Hepatocyte (in vitro differentiated cells): ENCODE measurements at regions not wholly inside any gene's neighbourhood (a gene's known extent, or its start where the extent isn't known, plus 50 kb on each side); places are given as distances from the start of the nearest gene placed in this dataset.

ENCODE experiments used
- DNase-seq: peaks from one replicate; pipeline ENCODE4 v3.0.0-alpha.2; 2016; ENCODE audit warnings: low spot score
- H2AFZ ChIP-seq: fragments of 200-600 bp; sonication (generic); 2 replicates; pipeline ENCODE4 v1.6.0; 2016; ENCODE audit warnings: antibody characterized with exemption, mild to moderate bottlenecking
- H3K27ac ChIP-seq: fragments of 200-600 bp; sonication (generic); 2 replicates; pipeline ENCODE4 v1.5.1; 2016; ENCODE audit warnings: mild to moderate bottlenecking
- H3K27me3 ChIP-seq: fragments of 200-600 bp; sonication (generic); 2 replicates; pipeline ENCODE4 v1.6.1; 2016
- H3K36me3 ChIP-seq: fragments of 200-600 bp; sonication (generic); replicated peaks from 2 replicates; pipeline ENCODE4 v1.5.1; 2016; ENCODE audit warnings: low read depth; ENCODE audit not compliant: insufficient read depth
- H3K4me1 ChIP-seq: fragments of 200-600 bp; sonication (generic); 2 replicates; pipeline ENCODE4 v1.5.1; 2016; ENCODE audit warnings: mild to moderate bottlenecking, moderate library complexity; ENCODE audit not compliant: insufficient read depth
- H3K4me2 ChIP-seq: fragments of 200-600 bp; sonication (generic); 2 replicates; pipeline ENCODE4 v1.6.0; 2016
- H3K4me3 ChIP-seq: fragments of 200-600 bp; sonication (generic); 2 replicates; pipeline ENCODE4 v1.5.1; 2016; ENCODE audit warnings: mild to moderate bottlenecking
- H3K79me2 ChIP-seq: fragments of 200-600 bp; sonication (generic); 2 replicates; pipeline ENCODE4 v1.6.0; 2017; ENCODE audit warnings: mild to moderate bottlenecking
- H3K9me2 ChIP-seq: fragments of 200-600 bp; sonication (generic); replicated peaks from 2 replicates; pipeline ENCODE4 v1.6.0; 2017; ENCODE audit warnings: mild to moderate bottlenecking; ENCODE audit not compliant: insufficient read depth
- H3K9me3 ChIP-seq: fragments of 200-600 bp; sonication (generic); 2 replicates; pipeline ENCODE4 v1.5.1; 2016; ENCODE audit warnings: low read depth, mild to moderate bottlenecking
- H4K20me1 ChIP-seq: fragments of 200-600 bp; sonication (generic); 2 replicates; pipeline ENCODE4 v1.6.0; 2016; ENCODE audit warnings: mild to moderate bottlenecking; ENCODE audit not compliant: insufficient read depth, poor library complexity, severe bottlenecking
- CTCF ChIP-seq: fragments of 200-600 bp; sonication (generic); IDR thresholded peaks from 2 replicates; pipeline ENCODE4 v1.5.1; 2016; ENCODE audit warnings: antibody characterized with exemption, mild to moderate bottlenecking; ENCODE audit not compliant: poor library complexity
- EZH2 ChIP-seq: fragments of 200-600 bp; sonication (generic); IDR thresholded peaks from 2 replicates; pipeline ENCODE4 v1.6.1; 2016; ENCODE audit warnings: antibody characterized with exemption, mild to moderate bottlenecking, borderline replicate concordance
- EZH2phosphoT487 ChIP-seq: fragments of 200-600 bp; sonication (generic); IDR thresholded peaks from one replicate; pipeline ENCODE4 v1.6.1; 2018; ENCODE audit warnings: antibody characterized with exemption, mild to moderate bottlenecking, low read depth, moderate library complexity; ENCODE audit not compliant: unreplicated experiment, severe bottlenecking
- WGBS: methylation state at CpG from one replicate; pipeline ENCODE4 v1.1.6; 2016; ENCODE audit warnings: low lambda C conversion rate; ENCODE audit errors: missing lambda C conversion rate; 5-methylcytosine and 5-hydroxymethylcytosine counted together

GRCh38 chr21:25298512-25299491, 308.5 kb downstream of the MRPL39 start:
- TF ChIP-seq CTCF = no peak
- no peak for TF ChIP-seq EZH2phosphoT487
- no peak for TF ChIP-seq EZH2
- no peak for DNase-seq
- WGBS = 70% methylated on average over 2 of the region's 2 CpGs
- Histone ChIP-seq H3K79me2 (no peaks in the 10 kb centered on the region), H2AFZ (no peak overlapping the region), H3K4me3 (no peak overlapping the region), H3K9me3 (no peaks in the 10 kb centered on the region), H3K27me3 (no peaks in the 10 kb centered on the region), H3K27ac (no peak overlapping the region), H4K20me1 (no peaks in the 10 kb centered on the region), H3K9me2 (no peaks in the 10 kb centered on the region), H3K4me1 (no peaks in the 10 kb centered on the region), H3K36me3 (no peaks in the 10 kb centered on the region), H3K4me2 (no peak overlapping the region)

GRCh38 chr21:25297117-25297516, 310.2 kb downstream of the MRPL39 start:
- H3K9me3 ChIP-seq = no peaks in the 10 kb centered on the region
- H3K9me2 ChIP-seq = no peaks in the 10 kb centered on the region
- H2AFZ ChIP-seq = no peak overlapping the region
- DNase-seq = no peak
- no peaks in the 10 kb centered on the region for H3K79me2 ChIP-seq
- H3K4me1 ChIP-seq = no peaks in the 10 kb centered on the region
- TF ChIP-seq EZH2phosphoT487 (no peak), EZH2 (no peak), CTCF (no peak)
- H4K20me1 ChIP-seq = no peaks in the 10 kb centered on the region
- WGBS = 96% methylated on average over 1 of the region's 1 CpG
- no peak overlapping the region for H3K27ac ChIP-seq
- no peaks in the 10 kb centered on the region for H3K36me3 ChIP-seq
- H3K27me3 ChIP-seq = no peaks in the 10 kb centered on the region
- H3K4me3 ChIP-seq = no peak overlapping the region
- H3K4me2 ChIP-seq = no peak overlapping the region

- no peak overlapping the region for H2AFZ ChIP-seq
- no peaks in the 10 kb centered on the region for H3K79me2 ChIP-seq
- H3K36me3 ChIP-seq = no peaks in the 10 kb centered on the region
- peak; percentile 24 for DNase-seq
- H3K4me3 ChIP-seq = no peak overlapping the region
- WGBS = 67% methylated on average over 5 of the region's 5 CpGs
- no peak overlapping the region for H3K27ac ChIP-seq
- H3K27me3 ChIP-seq = no peaks in the 10 kb centered on the region
- TF ChIP-seq CTCF (no peak), EZH2 (no peak), EZH2phosphoT487 (no peak)
- H4K20me1 ChIP-seq = no peaks in the 10 kb centered on the region
- no peaks in the 10 kb centered on the region for H3K4me1 ChIP-seq
- H3K4me2 ChIP-seq = no peak overlapping the region
- H3K9me3 ChIP-seq = no peaks in the 10 kb centered on the region
- H3K9me2 ChIP-seq = no peaks in the 10 kb centered on the region
Observed at GRCh38 chr21:25296252-25296651, 311.0 kb downstream of the MRPL39 start.
